ENCODE measurements at regions not wholly inside any gene's neighbourhood (a gene's known extent, or its start where the extent isn't known, plus 50 kb on each side); places are given as distances from the start of the nearest gene placed in this dataset.

GRCh38 chr7:51629206-51629605, 312.6 kb upstream of the COBL start:
- no peak for TF ChIP-seq CTCF (IDR thresholded peaks at IDR 0.05; ENCODE audit: insufficient read depth, low read length, missing control alignments)
- POLR2A ChIA-PET = no interaction called here
- CTCF ChIA-PET = no interaction called here
- no peak for DNase-seq (ENCODE audit: low read depth, low spot score)
- H3K4me3 ChIP-seq (ENCODE audit: low read depth, low read length) = no peak overlapping the region

- ChIA-PET POLR2A (no interaction called here), CTCF (no interaction called here)
- no peak overlapping the region for H3K4me3 ChIP-seq (ENCODE audit: low read depth, low read length)
- DNase-seq (ENCODE audit: low read depth, low spot score) = no peak
- TF ChIP-seq CTCF (IDR thresholded peaks at IDR 0.05; ENCODE audit: insufficient read depth, low read length, missing control alignments) = no peak
These were observed 305.3 kb upstream of the COBL start for GRCh38 chr7:51621956-51622355.

- ChIA-PET POLR2A (no interaction called here), CTCF (no interaction called here)
- TF ChIP-seq CTCF (IDR thresholded peaks at IDR 0.05; ENCODE audit: insufficient read depth, low read length, missing control alignments) = no peak
- no peak overlapping the region for H3K4me3 ChIP-seq (ENCODE audit: low read depth, low read length)
- no peak for DNase-seq (ENCODE audit: low read depth, low spot score)
These were observed 304.1 kb upstream of the COBL start for GRCh38 chr7:51620706-51621105.

GRCh38 chr7:51619880-51620279, 303.3 kb upstream of the COBL start:
- POLR2A ChIA-PET = no interaction called here

GRCh38 chr7:51617686-51618085, 301.1 kb upstream of the COBL start:
- POLR2A ChIA-PET = no interaction called here
- H3K4me3 ChIP-seq (ENCODE audit: low read depth, low read length) = no peak overlapping the region
- no peak for DNase-seq (ENCODE audit: low read depth, low spot score)
- CTCF ChIA-PET = no interaction called here
- TF ChIP-seq CTCF (IDR thresholded peaks at IDR 0.05; ENCODE audit: insufficient read depth, low read length, missing control alignments) = no peak

More at GRCh38 chr7:51619880-51620279, 303.3 kb upstream of the COBL start:
- TF ChIP-seq CTCF (IDR thresholded peaks at IDR 0.05; ENCODE audit: insufficient read depth, low read length, missing control alignments) = no peak
- H3K4me3 ChIP-seq (ENCODE audit: low read depth, low read length) = no peak overlapping the region
- CTCF ChIA-PET = no interaction called here
- DNase-seq (ENCODE audit: low read depth, low spot score) = no peak

GRCh38 chr7:51613911-51614357, 297.3 kb upstream of the COBL start:
- no peak for DNase-seq (ENCODE audit: low read depth, low spot score)
- CTCF ChIA-PET = no interaction called here
- POLR2A ChIA-PET = no interaction called here

More at GRCh38 chr7:51613911-51614357, 297.3 kb upstream of the COBL start:
- H3K4me3 ChIP-seq (ENCODE audit: low read depth, low read length) = no peak overlapping the region
- TF ChIP-seq CTCF (IDR thresholded peaks at IDR 0.05; ENCODE audit: insufficient read depth, low read length, missing control alignments) = no peak
